ENCODE measurements at regions not wholly inside any gene's neighbourhood (a gene's known extent, or its start where the extent isn't known, plus 50 kb on each side); places are given as distances from the start of the nearest gene placed in this dataset.

DNA sequence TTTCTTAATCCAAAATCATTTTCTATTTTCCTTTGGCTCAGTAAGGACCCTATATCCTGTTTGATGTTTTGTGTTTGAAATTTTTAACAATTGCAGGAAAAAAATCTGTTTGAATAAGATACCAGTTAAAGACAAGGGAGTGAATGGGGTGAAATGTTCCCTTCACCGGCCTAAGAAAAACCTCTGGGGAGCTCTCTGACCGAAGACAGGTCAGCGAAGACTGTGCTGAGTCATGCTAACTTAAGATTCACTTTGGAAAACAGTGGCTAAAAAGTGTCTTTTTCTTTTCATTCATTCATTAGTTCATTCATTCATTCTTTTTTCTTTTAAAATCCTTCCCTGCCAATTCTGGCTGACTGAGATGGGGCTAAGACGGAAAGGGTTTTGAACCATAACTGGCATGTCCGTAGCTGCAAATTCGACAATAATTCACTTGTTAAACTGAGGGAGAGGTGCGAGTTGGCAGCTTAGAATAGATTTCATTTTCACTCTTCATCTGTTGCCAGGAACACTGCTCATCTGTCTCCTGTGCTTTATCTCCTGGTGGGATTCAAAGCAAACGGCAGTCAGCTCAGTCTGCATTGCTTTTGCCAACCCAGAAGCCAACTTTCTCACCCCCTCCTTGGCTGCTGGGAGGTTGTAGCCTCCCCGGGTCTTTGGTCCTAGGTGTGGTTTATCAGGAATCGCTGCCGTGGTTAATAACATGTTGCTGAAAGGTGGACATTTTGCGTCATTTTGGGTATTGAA is 434.0 kb upstream of the LARGE1 start:
- H3K4me1 ChIP-seq (ENCODE audit: insufficient read depth, low read length) = no peaks in the 10 kb centered on the region
- in situ Hi-C loops (cut with HindIII; ENCODE audit: extremely low pct_ligation_motif_present, low pct_unique_long_range_greater_than_20kb) = no loop called here
- POLR2A ChIA-PET = no interaction called here

DNA sequence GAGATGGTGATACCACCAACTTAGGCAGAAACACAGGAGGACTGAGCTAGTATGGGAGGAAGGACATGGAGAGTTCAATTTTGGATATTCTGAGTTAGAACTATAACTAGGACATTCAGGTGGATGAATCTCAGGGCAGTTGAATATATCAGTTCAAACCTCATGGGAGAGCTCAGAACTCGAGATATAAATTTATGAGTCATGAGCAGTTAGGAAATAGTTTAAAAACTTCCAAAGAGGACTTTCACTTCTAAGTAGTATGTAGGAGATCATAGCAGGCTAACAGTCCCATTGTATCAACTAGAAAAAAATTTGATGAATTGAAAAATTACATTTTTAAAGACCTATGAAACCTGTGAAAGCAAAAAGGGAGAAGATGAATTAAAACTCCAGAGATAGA is 436.2 kb upstream of the LARGE1 start:
- CTCF ChIA-PET (ENCODE audit: low intra/inter-chr PET ratio, low total read pairs) = no interaction called here
- in situ Hi-C loops (cut with HindIII; ENCODE audit: extremely low pct_ligation_motif_present, low pct_unique_long_range_greater_than_20kb) = no loop called here
- intact Hi-C loops (cut with micrococcal nuclease; ENCODE audit: unreplicated experiment) = no loop called here
- POLR2A ChIA-PET = no interaction called here
- no peaks in the 10 kb centered on the region for H3K79me2 ChIP-seq (ENCODE audit: insufficient read depth, low read length)
- no peaks in the 10 kb centered on the region for H4K20me1 ChIP-seq (ENCODE audit: insufficient read depth, low read length)
- no peak overlapping the region for H2AFZ ChIP-seq (ENCODE audit: low read length)
- H3K9ac ChIP-seq (ENCODE audit: insufficient read depth, low read depth, low read length) = no peak overlapping the region
- no TSS peak for BruUV-seq (replicated peaks)
- no peak for DNase-seq (ENCODE audit: low spot score)
- H3K27ac ChIP-seq (ENCODE audit: extremely low read length, insufficient read depth, low read length) = no peak overlapping the region
- ATAC-seq = no peak
- H3K36me3 ChIP-seq (replicated peaks in 1 of 2; ENCODE audit: control insufficient read depth in 1 of 2, insufficient read depth in 2 of 2, low read length in 2 of 2) = no peaks in the 10 kb centered on the region
- no peaks in the 10 kb centered on the region for H3K9me3 ChIP-seq (ENCODE audit: low read length)
- whole genome bisulfite sequencing (ENCODE audit: low lambda C conversion rate) = 10% methylated on average over 1 of the region's 1 CpG
- no peaks in the 10 kb centered on the region for H3K4me1 ChIP-seq (ENCODE audit: insufficient read depth, low read length)
- peaks cover 0 to 3% of the 10 kb centered on the region in 2 experiments; a peak in 1 of 5 replicates for H3K27me3 ChIP-seq (ENCODE audit: control insufficient read depth in 1 of 2, insufficient read depth in 2 of 2, low read length in 2 of 2)
- H3K4me3 ChIP-seq (replicated peaks in 1 of 3; ENCODE audit: insufficient read depth in 1 of 3, low read depth in 2 of 3, low read length in 3 of 3) = no peak overlapping the region
- no peak overlapping the region for H3K4me2 ChIP-seq (ENCODE audit: low read depth, low read length)
- no peak for FAIRE-seq
- TF ChIP-seq, protein P1, sequence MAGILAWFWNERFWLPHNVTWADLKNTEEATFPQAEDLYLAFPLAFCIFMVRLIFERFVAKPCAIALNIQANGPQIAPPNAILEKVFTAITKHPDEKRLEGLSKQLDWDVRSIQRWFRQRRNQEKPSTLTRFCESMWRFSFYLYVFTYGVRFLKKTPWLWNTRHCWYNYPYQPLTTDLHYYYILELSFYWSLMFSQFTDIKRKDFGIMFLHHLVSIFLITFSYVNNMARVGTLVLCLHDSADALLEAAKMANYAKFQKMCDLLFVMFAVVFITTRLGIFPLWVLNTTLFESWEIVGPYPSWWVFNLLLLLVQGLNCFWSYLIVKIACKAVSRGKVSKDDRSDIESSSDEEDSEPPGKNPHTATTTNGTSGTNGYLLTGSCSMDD (CRISPR knock-in tag; IDR thresholded peaks at IDR 0.05) = no peak
- TF ChIP-seq ZNF468 (CRISPR knock-in tag; IDR thresholded peaks at IDR 0.05) (no peak), NCOA5 (CRISPR knock-in tag; IDR thresholded peaks at IDR 0.05) (no peak), TCF12 (IDR thresholded peaks at IDR 0.05) (no peak), TCF12 (CRISPR knock-in tag; IDR thresholded peaks at IDR 0.05) (no peak), SCMH1 (CRISPR knock-in tag; IDR thresholded peaks at IDR 0.05; ENCODE audit: borderline replicate concordance) (no peak), SIN3A (IDR thresholded peaks at IDR 0.05; ENCODE audit: borderline replicate concordance, low read depth, low read length) (no peak)
- TF ChIP-seq, protein P2, sequence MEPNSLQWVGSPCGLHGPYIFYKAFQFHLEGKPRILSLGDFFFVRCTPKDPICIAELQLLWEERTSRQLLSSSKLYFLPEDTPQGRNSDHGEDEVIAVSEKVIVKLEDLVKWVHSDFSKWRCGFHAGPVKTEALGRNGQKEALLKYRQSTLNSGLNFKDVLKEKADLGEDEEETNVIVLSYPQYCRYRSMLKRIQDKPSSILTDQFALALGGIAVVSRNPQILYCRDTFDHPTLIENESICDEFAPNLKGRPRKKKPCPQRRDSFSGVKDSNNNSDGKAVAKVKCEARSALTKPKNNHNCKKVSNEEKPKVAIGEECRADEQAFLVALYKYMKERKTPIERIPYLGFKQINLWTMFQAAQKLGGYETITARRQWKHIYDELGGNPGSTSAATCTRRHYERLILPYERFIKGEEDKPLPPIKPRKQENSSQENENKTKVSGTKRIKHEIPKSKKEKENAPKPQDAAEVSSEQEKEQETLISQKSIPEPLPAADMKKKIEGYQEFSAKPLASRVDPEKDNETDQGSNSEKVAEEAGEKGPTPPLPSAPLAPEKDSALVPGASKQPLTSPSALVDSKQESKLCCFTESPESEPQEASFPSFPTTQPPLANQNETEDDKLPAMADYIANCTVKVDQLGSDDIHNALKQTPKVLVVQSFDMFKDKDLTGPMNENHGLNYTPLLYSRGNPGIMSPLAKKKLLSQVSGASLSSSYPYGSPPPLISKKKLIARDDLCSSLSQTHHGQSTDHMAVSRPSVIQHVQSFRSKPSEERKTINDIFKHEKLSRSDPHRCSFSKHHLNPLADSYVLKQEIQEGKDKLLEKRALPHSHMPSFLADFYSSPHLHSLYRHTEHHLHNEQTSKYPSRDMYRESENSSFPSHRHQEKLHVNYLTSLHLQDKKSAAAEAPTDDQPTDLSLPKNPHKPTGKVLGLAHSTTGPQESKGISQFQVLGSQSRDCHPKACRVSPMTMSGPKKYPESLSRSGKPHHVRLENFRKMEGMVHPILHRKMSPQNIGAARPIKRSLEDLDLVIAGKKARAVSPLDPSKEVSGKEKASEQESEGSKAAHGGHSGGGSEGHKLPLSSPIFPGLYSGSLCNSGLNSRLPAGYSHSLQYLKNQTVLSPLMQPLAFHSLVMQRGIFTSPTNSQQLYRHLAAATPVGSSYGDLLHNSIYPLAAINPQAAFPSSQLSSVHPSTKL (CRISPR knock-in tag; IDR thresholded peaks at IDR 0.05) = no peak

More for the DNA sequence above, 434.0 kb upstream of the LARGE1 start:
- ATAC-seq (no peak), FAIRE-seq (no peak), DNase-seq (ENCODE audit: low spot score) (no peak)
- Histone ChIP-seq H3K4me3 (replicated peaks in 1 of 3; ENCODE audit: insufficient read depth in 1 of 3, low read depth in 2 of 3, low read length in 3 of 3) (no peak overlapping the region), H3K9me3 (ENCODE audit: low read length) (no peaks in the 10 kb centered on the region), H3K79me2 (ENCODE audit: insufficient read depth, low read length) (no peaks in the 10 kb centered on the region), H3K27me3 (ENCODE audit: control insufficient read depth in 1 of 2, insufficient read depth in 2 of 2, low read length in 2 of 2) (peaks cover 0 to 3% of the 10 kb centered on the region in 2 experiments; a peak in 1 of 5 replicates), H3K4me2 (ENCODE audit: low read depth, low read length) (no peak overlapping the region), H2AFZ (ENCODE audit: low read length) (no peak overlapping the region), H4K20me1 (ENCODE audit: insufficient read depth, low read length) (no peaks in the 10 kb centered on the region), H3K36me3 (replicated peaks in 1 of 2; ENCODE audit: control insufficient read depth in 1 of 2, insufficient read depth in 2 of 2, low read length in 2 of 2) (no peaks in the 10 kb centered on the region), H3K9ac (ENCODE audit: insufficient read depth, low read depth, low read length) (no peak overlapping the region), H3K27ac (ENCODE audit: extremely low read length, insufficient read depth, low read length) (no peak overlapping the region)
- intact Hi-C loops (cut with micrococcal nuclease; ENCODE audit: unreplicated experiment) = no loop called here
- 27% methylated on average over 12 of the region's 12 CpGs for WGBS (ENCODE audit: low lambda C conversion rate)
- no TSS peak for BruUV-seq (replicated peaks)
- CTCF ChIA-PET (ENCODE audit: low intra/inter-chr PET ratio, low total read pairs) = no interaction called here
- TF ChIP-seq, protein P3, sequence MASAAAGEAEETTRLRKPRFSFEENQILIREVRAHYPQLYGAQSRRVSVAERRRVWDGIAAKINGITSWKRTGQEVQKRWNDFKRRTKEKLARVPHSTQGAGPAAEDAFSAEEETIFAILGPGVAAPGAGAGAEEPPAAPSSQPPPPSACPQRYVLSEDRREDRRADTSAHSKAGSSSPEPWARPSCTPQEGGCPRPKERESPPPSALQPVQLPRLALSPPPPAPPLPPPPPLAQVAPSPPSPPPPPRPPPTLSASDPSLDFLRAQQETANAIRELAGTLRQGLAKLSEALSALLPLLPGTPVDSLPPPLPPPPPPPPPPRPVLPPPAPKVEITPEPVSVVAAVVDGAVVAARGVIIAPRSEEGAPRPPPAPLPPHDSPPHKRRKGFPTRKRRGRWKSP (CRISPR knock-in tag; IDR thresholded peaks at IDR 0.05) = no peak
- TF ChIP-seq ATF7-NPFF (CRISPR knock-in tag; IDR thresholded peaks at IDR 0.05; ENCODE audit: low read depth) (no peak), NFE2L2 (IDR thresholded peaks at IDR 0.05; ENCODE audit: low read length) (peak; percentile 16; the same call in 1 of the 2 replicates)
- TF ChIP-seq, protein P4, sequence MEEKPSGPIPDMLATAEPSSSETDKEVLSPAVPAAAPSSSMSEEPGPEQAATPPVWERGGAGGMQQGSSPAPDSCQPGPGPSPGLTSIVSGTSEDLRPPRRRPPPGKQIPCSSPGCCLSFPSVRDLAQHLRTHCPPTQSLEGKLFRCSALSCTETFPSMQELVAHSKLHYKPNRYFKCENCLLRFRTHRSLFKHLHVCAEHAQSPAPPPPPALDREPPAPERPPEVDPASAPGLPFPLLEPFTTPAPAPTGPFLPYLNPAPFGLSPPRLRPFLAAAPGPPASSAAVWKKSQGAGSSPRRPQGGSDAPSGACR (CRISPR knock-in tag; IDR thresholded peaks at IDR 0.05) = no peak

Measured in HepG2 (cell line).